ENCODE measurements at regions not wholly inside any gene's neighbourhood (a gene's known extent, or its start where the extent isn't known, plus 50 kb on each side); places are given as distances from the start of the nearest gene placed in this dataset.
"Not testable (repeated sequence)": the region's sequence is repeated elsewhere in the genome, so short reads cannot be mapped to it uniquely, and the experiment has no call there.

GRCh38 chr2:132304661-132305380 is 111.8 kb upstream of the GPR39 start:
- CTCF ChIA-PET; H3K36me3 Mint-ChIP-seq (ENCODE audit: low read depth); POLR2A ChIA-PET; H3K4me1 Mint-ChIP-seq (ENCODE audit: low read depth); H3K27me3 Mint-ChIP-seq (ENCODE audit: low read depth); H3K27ac Mint-ChIP-seq; H3K9me3 Mint-ChIP-seq (ENCODE audit: insufficient read depth): not testable (repeated sequence)
- DNase-seq: peak; percentile 29
- peak; percentile 64 for ATAC-seq
- H3K4me3 Mint-ChIP-seq: peak overlapping the region; percentile 31

- CTCF ChIA-PET; H3K4me1 Mint-ChIP-seq (ENCODE audit: low read depth); H3K4me3 Mint-ChIP-seq; DNase-seq; H3K27me3 Mint-ChIP-seq (ENCODE audit: low read depth); POLR2A ChIA-PET; H3K9me3 Mint-ChIP-seq (ENCODE audit: insufficient read depth); ATAC-seq; H3K36me3 Mint-ChIP-seq (ENCODE audit: low read depth); H3K27ac Mint-ChIP-seq: not testable (repeated sequence)
These were observed 108.9 kb upstream of the GPR39 start for GRCh38 chr2:132307613-132308198.

GRCh38 chr2:132309203-132309602 is 107.4 kb upstream of the GPR39 start:
- H3K9me3 Mint-ChIP-seq (ENCODE audit: insufficient read depth); H3K27me3 Mint-ChIP-seq (ENCODE audit: low read depth); CTCF ChIA-PET; H3K27ac Mint-ChIP-seq; H3K36me3 Mint-ChIP-seq (ENCODE audit: low read depth); H3K4me3 Mint-ChIP-seq; DNase-seq; H3K4me1 Mint-ChIP-seq (ENCODE audit: low read depth); ATAC-seq; POLR2A ChIA-PET: not testable (repeated sequence)

- CTCF ChIA-PET; H3K36me3 Mint-ChIP-seq (ENCODE audit: low read depth); ATAC-seq; H3K27me3 Mint-ChIP-seq (ENCODE audit: low read depth); H3K27ac Mint-ChIP-seq; H3K4me3 Mint-ChIP-seq; POLR2A ChIA-PET; DNase-seq; H3K9me3 Mint-ChIP-seq (ENCODE audit: insufficient read depth); H3K4me1 Mint-ChIP-seq (ENCODE audit: low read depth): not testable (repeated sequence)
These were observed 101.1 kb upstream of the GPR39 start for GRCh38 chr2:132315546-132315945.

GRCh38 chr2:132317026-132317680 is 99.5 kb upstream of the GPR39 start:
- H3K4me1 Mint-ChIP-seq (ENCODE audit: low read depth); H3K27ac Mint-ChIP-seq; ATAC-seq; H3K9me3 Mint-ChIP-seq (ENCODE audit: insufficient read depth); POLR2A ChIA-PET; H3K4me3 Mint-ChIP-seq; H3K36me3 Mint-ChIP-seq (ENCODE audit: low read depth); H3K27me3 Mint-ChIP-seq (ENCODE audit: low read depth); CTCF ChIA-PET; DNase-seq: not testable (repeated sequence)

- H3K36me3 Mint-ChIP-seq (ENCODE audit: low read depth); POLR2A ChIA-PET; ATAC-seq; H3K4me1 Mint-ChIP-seq (ENCODE audit: low read depth); H3K4me3 Mint-ChIP-seq; DNase-seq; CTCF ChIA-PET; H3K27me3 Mint-ChIP-seq (ENCODE audit: low read depth); H3K27ac Mint-ChIP-seq; H3K9me3 Mint-ChIP-seq (ENCODE audit: insufficient read depth): not testable (repeated sequence)
These were observed 98.1 kb upstream of the GPR39 start for GRCh38 chr2:132318481-132318880.

GRCh38 chr2:132324005-132324404 is 92.6 kb upstream of the GPR39 start:
- H3K27ac Mint-ChIP-seq; CTCF ChIA-PET; H3K36me3 Mint-ChIP-seq (ENCODE audit: low read depth); ATAC-seq; H3K4me1 Mint-ChIP-seq (ENCODE audit: low read depth); POLR2A ChIA-PET; DNase-seq; H3K9me3 Mint-ChIP-seq (ENCODE audit: insufficient read depth); H3K27me3 Mint-ChIP-seq (ENCODE audit: low read depth); H3K4me3 Mint-ChIP-seq: not testable (repeated sequence)

GRCh38 chr2:132332345-132333033 is 84.1 kb upstream of the GPR39 start:
- H3K27me3 Mint-ChIP-seq (ENCODE audit: low read depth); H3K4me1 Mint-ChIP-seq (ENCODE audit: low read depth); H3K9me3 Mint-ChIP-seq (ENCODE audit: insufficient read depth); ATAC-seq; H3K4me3 Mint-ChIP-seq; H3K36me3 Mint-ChIP-seq (ENCODE audit: low read depth); DNase-seq; H3K27ac Mint-ChIP-seq; CTCF ChIA-PET; POLR2A ChIA-PET: not testable (repeated sequence)

GRCh38 chr2:132337135-132337534 is 79.5 kb upstream of the GPR39 start:
- H3K9me3 Mint-ChIP-seq (ENCODE audit: insufficient read depth); POLR2A ChIA-PET; H3K36me3 Mint-ChIP-seq (ENCODE audit: low read depth); DNase-seq; H3K27me3 Mint-ChIP-seq (ENCODE audit: low read depth); ATAC-seq; H3K27ac Mint-ChIP-seq; H3K4me1 Mint-ChIP-seq (ENCODE audit: low read depth); H3K4me3 Mint-ChIP-seq; CTCF ChIA-PET: not testable (repeated sequence)

- H3K27me3 Mint-ChIP-seq (ENCODE audit: low read depth); H3K27ac Mint-ChIP-seq; DNase-seq; POLR2A ChIA-PET; ATAC-seq; H3K4me3 Mint-ChIP-seq; H3K36me3 Mint-ChIP-seq (ENCODE audit: low read depth); H3K9me3 Mint-ChIP-seq (ENCODE audit: insufficient read depth); CTCF ChIA-PET; H3K4me1 Mint-ChIP-seq (ENCODE audit: low read depth): not testable (repeated sequence)
These were observed 78.8 kb upstream of the GPR39 start for GRCh38 chr2:132337844-132338243.

GRCh38 chr2:132347041-132347780 is 69.4 kb upstream of the GPR39 start:
- H3K27ac Mint-ChIP-seq; H3K9me3 Mint-ChIP-seq (ENCODE audit: insufficient read depth); POLR2A ChIA-PET; H3K4me1 Mint-ChIP-seq (ENCODE audit: low read depth); DNase-seq; CTCF ChIA-PET; ATAC-seq; H3K36me3 Mint-ChIP-seq (ENCODE audit: low read depth); H3K4me3 Mint-ChIP-seq: not testable (repeated sequence)
- peaks cover 12% of the 10 kb centered on the region for H3K27me3 Mint-ChIP-seq (ENCODE audit: low read depth)
